IMR-90 (cell line): ENCODE measurements at regions not wholly inside any gene's neighbourhood (a gene's known extent, or its start where the extent isn't known, plus 50 kb on each side); places are given as distances from the start of the nearest gene placed in this dataset.

Source experiments
- CEBPB ChIP-seq: IDR thresholded peaks from 2 replicates; pipeline ENCODE4 v1.6.1; 2012; ENCODE audit warnings: low read depth, low read length, improper control_type of control experiment
- CTCF ChIP-seq: conservative IDR thresholded peaks from 2 replicates; pipeline ENCODE4 v1.5.1; 2012; ENCODE audit warnings: mild to moderate bottlenecking, low read depth, low read length, improper control_type of control experiment
- FOS ChIP-seq: fragments of 150-350 bp; IDR thresholded peaks from 2 replicates; pipeline ENCODE4 v1.6.1; 2016; ENCODE audit warnings: low read depth, low read length
- MAFK ChIP-seq: IDR thresholded peaks from 2 replicates; pipeline ENCODE4 v1.6.1; 2012; ENCODE audit warnings: low read depth, low read length, improper control_type of control experiment
- MXI1 ChIP-seq: IDR thresholded peaks from 2 replicates; pipeline ENCODE4 v1.6.1; 2012; ENCODE audit warnings: low read depth, mild to moderate bottlenecking, low read length, moderate library complexity, borderline replicate concordance
- NFE2L2 ChIP-seq: fragments of 150-350 bp; IDR thresholded peaks from 2 replicates; pipeline ENCODE4 v1.6.1; 2016; ENCODE audit warnings: low read depth, mild to moderate bottlenecking, low read length
- POLR2A ChIP-seq: IDR thresholded peaks from 2 replicates; pipeline ENCODE4 v1.6.1; 2012; ENCODE audit warnings: mild to moderate bottlenecking, low read depth, low read length
- RAD21 ChIP-seq: IDR thresholded peaks from 2 replicates; pipeline ENCODE4 v1.6.1; 2012; ENCODE audit warnings: low read length, improper control_type of control experiment
- RCOR1 ChIP-seq: IDR thresholded peaks from 2 replicates; pipeline ENCODE4 v1.6.1; 2012; ENCODE audit warnings: mild to moderate bottlenecking, low read length, improper control_type of control experiment; ENCODE audit not compliant: insufficient replicate concordance
- RFX5 ChIP-seq: IDR thresholded peaks from 2 replicates; pipeline ENCODE4 v1.8.0; 2012; ENCODE audit warnings: low read depth, mild to moderate bottlenecking, low read length, moderate library complexity
- SMC3 ChIP-seq: fragments of 150-350 bp; IDR thresholded peaks from 2 replicates; pipeline ENCODE4 v1.6.1; 2016; ENCODE audit warnings: low read depth, mild to moderate bottlenecking, antibody characterized with exemption, low read length, moderate library complexity
- USF2 ChIP-seq: fragments of 150-350 bp; IDR thresholded peaks from 2 replicates; pipeline ENCODE4 v1.6.1; 2017; ENCODE audit warnings: mild to moderate bottlenecking, antibody characterized with exemption, low read length, low read depth

- TF ChIP-seq MAFK: no peak
- TF ChIP-seq CTCF: no peak
- no peak for TF ChIP-seq RAD21
- no peak for TF ChIP-seq RCOR1
- no peak for TF ChIP-seq SMC3
- no peak for TF ChIP-seq NFE2L2
- no peak for TF ChIP-seq POLR2A
- no peak for TF ChIP-seq FOS
- TF ChIP-seq CEBPB: no peak
- TF ChIP-seq MXI1: no peak
- no peak for TF ChIP-seq RFX5
- TF ChIP-seq USF2: no peak
Measured at GRCh38 chr12:5213990-5214389, 170.3 kb downstream of the KCNA5 start.
